ENCODE measurements at regions not wholly inside any gene's neighbourhood (a gene's known extent, or its start where the extent isn't known, plus 50 kb on each side); places are given as distances from the start of the nearest gene placed in this dataset.

DNA sequence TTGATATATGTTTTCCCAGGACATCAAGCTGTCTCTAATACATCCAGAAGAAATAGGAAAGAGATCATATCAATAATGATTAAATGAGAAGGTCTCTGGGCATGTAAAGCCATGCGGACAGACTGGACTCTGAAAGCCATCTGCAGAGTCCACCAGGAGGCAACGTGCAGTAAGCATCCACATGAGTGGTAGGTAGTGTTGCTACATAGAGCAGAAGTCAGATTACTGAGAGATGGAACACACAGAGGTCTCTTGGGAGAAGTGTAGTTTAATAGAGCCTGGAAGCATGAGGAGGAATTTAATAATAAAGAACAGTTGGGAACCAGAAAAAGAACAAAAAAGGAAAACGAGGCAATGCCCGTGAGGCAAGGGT lies 758.1 kb upstream of the DDX18 start:
- Histone ChIP-seq H2AK5ac (ENCODE audit: low read depth, low read length) (no peak overlapping the region), H2BK120ac (ENCODE audit: low read depth, low read length) (no peak overlapping the region), H3K9me3 (replicated peaks in 1 of 2; ENCODE audit: control insufficient read depth in 2 of 2, insufficient read depth in 1 of 2, low read depth in 1 of 2, low read length in 2 of 2) (no peaks in the 10 kb centered on the region), H2AFZ (ENCODE audit: low read length) (no peak overlapping the region), H3K4me1 (ENCODE audit: control insufficient read depth in 2 of 2, insufficient read depth in 1 of 2, low read depth in 1 of 2, low read length in 2 of 2) (no peaks in the 10 kb centered on the region), H4K8ac (ENCODE audit: low read depth, low read length) (no peak overlapping the region), H4K91ac (ENCODE audit: low read depth, low read length, poor library complexity) (no peak overlapping the region), H3K27me3 (ENCODE audit: control insufficient read depth in 3 of 3, insufficient read depth in 3 of 3, low read depth in 1 of 3, low read length in 3 of 3) (no peaks in the 10 kb centered on the region), H3K9ac (ENCODE audit: low read depth, low read length, poor library complexity) (no peak overlapping the region), H3K36me3 (replicated peaks in 1 of 2; ENCODE audit: control insufficient read depth in 2 of 2, insufficient read depth in 2 of 2, low read length in 2 of 2) (no peaks in the 10 kb centered on the region), H3K18ac (ENCODE audit: low read length) (no peak overlapping the region), H3K4ac (ENCODE audit: low read length) (no peak overlapping the region), H3K27ac (replicated peaks; ENCODE audit: low read length) (no peak overlapping the region), H3K14ac (ENCODE audit: low read length) (no peak overlapping the region), H3K23ac (ENCODE audit: low read depth, low read length, poor library complexity) (no peak overlapping the region), H2BK5ac (ENCODE audit: low read length) (no peak overlapping the region), H2BK15ac (ENCODE audit: low read length) (no peak overlapping the region), H3K4me3 (ENCODE audit: low read length in 2 of 2) (no peak overlapping the region), H3K4me2 (ENCODE audit: insufficient read depth, low read length, poor library complexity, severe bottlenecking) (no peak overlapping the region), H2BK12ac (ENCODE audit: low read length) (no peak overlapping the region), H3K79me1 (ENCODE audit: low read depth, low read length) (no peaks in the 10 kb centered on the region)
- no peak for DNase-seq (ENCODE audit: low spot score)
- WGBS, 2 donors (ENCODE audit: extremely low coverage in 2 of 2, insufficient read length in 2 of 2, insufficient replicate concordance in 1 of 2), result no CpG with 5 or more reads among the region's 4 CpGs

DNA sequence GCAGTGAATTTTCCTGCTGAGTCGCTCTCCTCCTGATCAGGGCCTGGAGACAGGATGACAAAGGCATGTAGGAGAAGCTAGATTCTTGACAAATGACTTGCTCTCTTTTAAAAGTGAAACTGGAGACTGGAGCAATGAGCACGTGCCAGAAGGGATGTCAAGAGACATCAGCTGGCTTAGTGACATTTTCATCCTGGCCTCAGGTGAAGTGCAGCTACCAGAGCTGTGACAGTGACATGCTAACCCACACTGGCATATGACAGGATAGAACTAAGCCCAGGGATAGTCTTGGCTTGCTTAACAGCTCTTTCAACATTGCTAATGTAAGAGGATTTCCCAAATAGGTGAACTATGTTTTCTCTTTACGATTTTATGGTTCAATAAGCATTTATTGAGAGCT lies 757.5 kb upstream of the DDX18 start:
- Histone ChIP-seq H2BK120ac (ENCODE audit: low read depth, low read length) (no peak overlapping the region), H2BK5ac (ENCODE audit: low read length) (no peak overlapping the region), H3K9me3 (replicated peaks in 1 of 2; ENCODE audit: control insufficient read depth in 2 of 2, insufficient read depth in 1 of 2, low read depth in 1 of 2, low read length in 2 of 2) (no peaks in the 10 kb centered on the region), H3K27me3 (ENCODE audit: control insufficient read depth in 3 of 3, insufficient read depth in 3 of 3, low read depth in 1 of 3, low read length in 3 of 3) (no peaks in the 10 kb centered on the region), H3K36me3 (replicated peaks in 1 of 2; ENCODE audit: control insufficient read depth in 2 of 2, insufficient read depth in 2 of 2, low read length in 2 of 2) (no peaks in the 10 kb centered on the region), H4K8ac (ENCODE audit: low read depth, low read length) (no peak overlapping the region), H3K4me1 (ENCODE audit: control insufficient read depth in 2 of 2, insufficient read depth in 1 of 2, low read depth in 1 of 2, low read length in 2 of 2) (no peaks in the 10 kb centered on the region), H3K4me3 (ENCODE audit: low read length in 2 of 2) (no peak overlapping the region), H3K27ac (replicated peaks; ENCODE audit: low read length) (no peak overlapping the region), H3K18ac (ENCODE audit: low read length) (no peak overlapping the region), H3K4me2 (ENCODE audit: insufficient read depth, low read length, poor library complexity, severe bottlenecking) (no peak overlapping the region), H3K23ac (ENCODE audit: low read depth, low read length, poor library complexity) (no peak overlapping the region), H3K79me1 (ENCODE audit: low read depth, low read length) (no peaks in the 10 kb centered on the region), H2BK15ac (ENCODE audit: low read length) (no peak overlapping the region), H3K14ac (ENCODE audit: low read length) (no peak overlapping the region), H2BK12ac (ENCODE audit: low read length) (no peak overlapping the region), H2AK5ac (ENCODE audit: low read depth, low read length) (no peak overlapping the region), H3K4ac (ENCODE audit: low read length) (no peak overlapping the region), H4K91ac (ENCODE audit: low read depth, low read length, poor library complexity) (no peak overlapping the region), H2AFZ (ENCODE audit: low read length) (no peak overlapping the region), H3K9ac (ENCODE audit: low read depth, low read length, poor library complexity) (no peak overlapping the region)
- no CpG with 5 or more reads among the region's 3 CpGs for WGBS, 2 donors (ENCODE audit: extremely low coverage in 2 of 2, insufficient read length in 2 of 2, insufficient replicate concordance in 1 of 2)
- DNase-seq (ENCODE audit: low spot score), result no peak

DNA sequence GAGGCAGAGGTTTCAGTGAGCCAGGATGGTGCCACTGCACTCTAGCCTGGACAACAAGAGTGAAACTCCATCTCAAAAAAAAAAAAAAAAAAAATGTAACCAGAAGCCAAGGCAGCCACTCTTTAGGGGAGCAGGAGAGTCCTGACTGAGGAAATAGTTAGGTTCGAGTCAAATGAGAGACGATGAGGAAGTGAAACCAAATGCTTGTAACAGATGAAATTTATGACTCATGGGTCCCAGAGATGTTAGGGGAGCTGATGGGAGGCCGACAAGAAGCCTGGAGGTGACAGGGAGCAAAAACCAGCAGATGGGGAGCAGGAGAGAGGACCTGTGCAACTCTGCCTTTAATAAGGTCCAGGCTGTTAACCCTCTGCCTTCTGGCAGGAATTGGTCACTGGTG lies 756.1 kb upstream of the DDX18 start:
- WGBS, 2 donors (ENCODE audit: extremely low coverage in 2 of 2, insufficient read length in 2 of 2, insufficient replicate concordance in 1 of 2), result no CpG with 5 or more reads among the region's 3 CpGs
- H3K9ac ChIP-seq (ENCODE audit: low read depth, low read length, poor library complexity), result no peak overlapping the region

DNA sequence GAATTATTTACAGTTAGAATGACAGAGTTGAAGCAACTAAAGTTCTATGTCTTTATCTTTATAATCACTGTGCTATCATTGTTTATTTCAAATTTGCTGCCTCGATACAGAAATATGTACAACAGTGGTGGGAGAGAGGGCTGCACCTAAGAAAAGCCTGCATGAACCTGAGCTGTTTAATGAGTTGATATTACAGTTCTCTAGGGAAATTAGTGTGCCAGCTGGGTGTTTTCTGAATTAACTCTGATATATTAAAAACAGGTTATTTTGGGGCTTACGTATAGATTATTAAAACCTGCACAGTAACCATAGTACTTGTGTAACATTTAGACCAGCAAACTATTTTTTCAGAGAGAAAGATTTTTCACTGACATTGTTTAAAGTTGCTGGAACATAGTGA lies 750.5 kb upstream of the DDX18 start:
- no peak overlapping the region for H2BK120ac ChIP-seq (ENCODE audit: low read depth, low read length)
- no peak overlapping the region for H3K9ac ChIP-seq (ENCODE audit: low read depth, low read length, poor library complexity)
- H2BK5ac ChIP-seq (ENCODE audit: low read length), result no peak overlapping the region
- no peak overlapping the region for H4K8ac ChIP-seq (ENCODE audit: low read depth, low read length)
- no peak overlapping the region for H4K91ac ChIP-seq (ENCODE audit: low read depth, low read length, poor library complexity)
- no peak overlapping the region for H3K4me3 ChIP-seq (ENCODE audit: low read length in 2 of 2)
- no peak overlapping the region for H3K27ac ChIP-seq (replicated peaks; ENCODE audit: low read length)
- H2AK5ac ChIP-seq (ENCODE audit: low read depth, low read length), result no peak overlapping the region
- H3K4ac ChIP-seq (ENCODE audit: low read length), result no peak overlapping the region
- WGBS, 2 donors (ENCODE audit: extremely low coverage in 2 of 2, insufficient read length in 2 of 2, insufficient replicate concordance in 1 of 2), result no CpG with 5 or more reads among the region's 2 CpGs
- no peak overlapping the region for H2AFZ ChIP-seq (ENCODE audit: low read length)
- no peaks in the 10 kb centered on the region for H3K9me3 ChIP-seq (replicated peaks in 1 of 2; ENCODE audit: control insufficient read depth in 2 of 2, insufficient read depth in 1 of 2, low read depth in 1 of 2, low read length in 2 of 2)
- no peaks in the 10 kb centered on the region for H3K79me1 ChIP-seq (ENCODE audit: low read depth, low read length)
- H3K23ac ChIP-seq (ENCODE audit: low read depth, low read length, poor library complexity), result no peak overlapping the region
- H3K36me3 ChIP-seq (replicated peaks in 1 of 2; ENCODE audit: control insufficient read depth in 2 of 2, insufficient read depth in 2 of 2, low read length in 2 of 2), result no peaks in the 10 kb centered on the region
- DNase-seq (ENCODE audit: low spot score), result no peak
- no peak overlapping the region for H3K14ac ChIP-seq (ENCODE audit: low read length)
- no peak overlapping the region for H3K4me2 ChIP-seq (ENCODE audit: insufficient read depth, low read length, poor library complexity, severe bottlenecking)
- H3K18ac ChIP-seq (ENCODE audit: low read length), result no peak overlapping the region
- H2BK15ac ChIP-seq (ENCODE audit: low read length), result no peak overlapping the region
- no peaks in the 10 kb centered on the region for H3K4me1 ChIP-seq (ENCODE audit: control insufficient read depth in 2 of 2, insufficient read depth in 1 of 2, low read depth in 1 of 2, low read length in 2 of 2)
- no peak overlapping the region for H2BK12ac ChIP-seq (ENCODE audit: low read length)
- no peaks in the 10 kb centered on the region for H3K27me3 ChIP-seq (ENCODE audit: control insufficient read depth in 3 of 3, insufficient read depth in 3 of 3, low read depth in 1 of 3, low read length in 3 of 3)

More for the DNA sequence above, 756.1 kb upstream of the DDX18 start:
- no peak overlapping the region for H2AK5ac ChIP-seq (ENCODE audit: low read depth, low read length)
- no peak overlapping the region for H2BK12ac ChIP-seq (ENCODE audit: low read length)
- no peak overlapping the region for H3K18ac ChIP-seq (ENCODE audit: low read length)
- H2BK120ac ChIP-seq (ENCODE audit: low read depth, low read length), result no peak overlapping the region
- H3K14ac ChIP-seq (ENCODE audit: low read length), result no peak overlapping the region
- no peak overlapping the region for H3K23ac ChIP-seq (ENCODE audit: low read depth, low read length, poor library complexity)
- no peak overlapping the region for H3K4me3 ChIP-seq (ENCODE audit: low read length in 2 of 2)
- no peak overlapping the region for H2BK5ac ChIP-seq (ENCODE audit: low read length)
- H3K9me3 ChIP-seq (replicated peaks in 1 of 2; ENCODE audit: control insufficient read depth in 2 of 2, insufficient read depth in 1 of 2, low read depth in 1 of 2, low read length in 2 of 2), result no peaks in the 10 kb centered on the region
- DNase-seq (ENCODE audit: low spot score), result no peak
- no peak overlapping the region for H2AFZ ChIP-seq (ENCODE audit: low read length)
- no peak overlapping the region for H2BK15ac ChIP-seq (ENCODE audit: low read length)
- H3K27ac ChIP-seq (replicated peaks; ENCODE audit: low read length), result no peak overlapping the region
- H3K36me3 ChIP-seq (replicated peaks in 1 of 2; ENCODE audit: control insufficient read depth in 2 of 2, insufficient read depth in 2 of 2, low read length in 2 of 2), result no peaks in the 10 kb centered on the region
- no peak overlapping the region for H3K4ac ChIP-seq (ENCODE audit: low read length)
- H4K91ac ChIP-seq (ENCODE audit: low read depth, low read length, poor library complexity), result no peak overlapping the region
- H3K4me2 ChIP-seq (ENCODE audit: insufficient read depth, low read length, poor library complexity, severe bottlenecking), result no peak overlapping the region
- H3K27me3 ChIP-seq (ENCODE audit: control insufficient read depth in 3 of 3, insufficient read depth in 3 of 3, low read depth in 1 of 3, low read length in 3 of 3), result no peaks in the 10 kb centered on the region
- no peak overlapping the region for H4K8ac ChIP-seq (ENCODE audit: low read depth, low read length)
- H3K79me1 ChIP-seq (ENCODE audit: low read depth, low read length), result no peaks in the 10 kb centered on the region
- no peaks in the 10 kb centered on the region for H3K4me1 ChIP-seq (ENCODE audit: control insufficient read depth in 2 of 2, insufficient read depth in 1 of 2, low read depth in 1 of 2, low read length in 2 of 2)

Measured in neuronal stem cell (in vitro differentiated cells).